ENCODE measurements at regions not wholly inside any gene's neighbourhood (a gene's known extent, or its start where the extent isn't known, plus 50 kb on each side); places are given as distances from the start of the nearest gene placed in this dataset.

- CTCF ChIA-PET = no interaction called here
- BruUV-seq (replicated peaks) = no TSS peak
- H3K27me3 ChIP-seq (ENCODE audit: control insufficient read depth, insufficient read depth, low read length) = no peaks in the 10 kb centered on the region
- no peaks in the 10 kb centered on the region for H3K36me3 ChIP-seq (ENCODE audit: control insufficient read depth, insufficient read depth, low read length)
- POLR2A ChIA-PET = no interaction called here
- TF ChIP-seq REST (IDR thresholded peaks at IDR 0.05; ENCODE audit: insufficient read depth in 1 of 2, low read depth in 2 of 2, low read length in 1 of 2) = no peak
- TF ChIP-seq POLR2AphosphoS5 (IDR thresholded peaks at IDR 0.05; ENCODE audit: low read depth, low read length) = no peak
- TF ChIP-seq TCF7L2 (IDR thresholded peaks at IDR 0.05; ENCODE audit: low read depth, low read length) = no peak
- no peak for TF ChIP-seq CTCF (IDR thresholded peaks at IDR 0.05)
- no peak for TF ChIP-seq SIN3A (IDR thresholded peaks at IDR 0.05; ENCODE audit: borderline replicate concordance, insufficient read depth, low read depth, low read length)
- intact Hi-C loops (cut with micrococcal nuclease; ENCODE audit: unreplicated experiment) = no loop called here
- in situ Hi-C loops (cut with HindIII; ENCODE audit: low pct_unique_long_range_greater_than_20kb, low sequenced_read_pairs) = no loop called here
- H3K27ac ChIP-seq (ENCODE audit: low read length) = no peak overlapping the region
- no peak overlapping the region for H3K4me3 ChIP-seq (ENCODE audit: low read depth in 2 of 2, low read length in 2 of 2)
- H3K9me3 ChIP-seq (ENCODE audit: control insufficient read depth, insufficient read depth, low read depth, low read length) = no peaks in the 10 kb centered on the region
- ATAC-seq (0 out of 2 replicates have a peak, but pooled peaks have one; percentile 38), DNase-seq (ENCODE audit: low read depth, low spot score) (no peak)
- no peaks in the 10 kb centered on the region for H3K4me1 ChIP-seq (ENCODE audit: control insufficient read depth, insufficient read depth, low read length)
Observed at GRCh38 chr18:54712306-54712705, 116.0 kb upstream of the RAB27B start.

- BruUV-seq (replicated peaks) = no TSS peak
- H3K27me3 ChIP-seq (ENCODE audit: control insufficient read depth, insufficient read depth, low read length) = no peaks in the 10 kb centered on the region
- TF ChIP-seq SIN3A (IDR thresholded peaks at IDR 0.05; ENCODE audit: borderline replicate concordance, insufficient read depth, low read depth, low read length) = no peak
- no peak for TF ChIP-seq REST (IDR thresholded peaks at IDR 0.05; ENCODE audit: insufficient read depth in 1 of 2, low read depth in 2 of 2, low read length in 1 of 2)
- ATAC-seq = no peak
- CTCF ChIA-PET = no interaction called here
- no peaks in the 10 kb centered on the region for H3K9me3 ChIP-seq (ENCODE audit: control insufficient read depth, insufficient read depth, low read depth, low read length)
- no peaks in the 10 kb centered on the region for H3K36me3 ChIP-seq (ENCODE audit: control insufficient read depth, insufficient read depth, low read length)
- no peak for DNase-seq (ENCODE audit: low read depth, low spot score)
- POLR2A ChIA-PET = no interaction called here
- intact Hi-C loops (cut with micrococcal nuclease; ENCODE audit: unreplicated experiment) (no loop called here), in situ Hi-C loops (cut with HindIII; ENCODE audit: low pct_unique_long_range_greater_than_20kb, low sequenced_read_pairs) (no loop called here)
- no peak overlapping the region for H3K27ac ChIP-seq (ENCODE audit: low read length)
- H3K4me3 ChIP-seq (ENCODE audit: low read depth in 2 of 2, low read length in 2 of 2) = no peak overlapping the region
- H3K4me1 ChIP-seq (ENCODE audit: control insufficient read depth, insufficient read depth, low read length) = no peaks in the 10 kb centered on the region
Observed at GRCh38 chr18:54712758-54713157, 115.5 kb upstream of the RAB27B start.
